ENCODE measurements at regions not wholly inside any gene's neighbourhood (a gene's known extent, or its start where the extent isn't known, plus 50 kb on each side); places are given as distances from the start of the nearest gene placed in this dataset.

- no peak overlapping the region for H3K4ac ChIP-seq (ENCODE audit: low read depth, low read length)
- H2BK20ac ChIP-seq (ENCODE audit: low read depth, low read length) = no peak overlapping the region
- WGBS, 2 experiments (ENCODE audit: extremely low coverage in 2 of 2, insufficient read length in 1 of 2) = no CpG with 5 or more reads among the region's 1 CpG
- no peak overlapping the region for H3K14ac ChIP-seq (replicated peaks; ENCODE audit: low read depth, low read length)
- DNase-seq (no peak), ATAC-seq (ENCODE audit: low read depth) (no peak)
- H3K36me3 ChIP-seq (ENCODE audit: control insufficient read depth, insufficient read depth, low read length) = no peaks in the 10 kb centered on the region
- no peak overlapping the region for H3K27ac ChIP-seq (ENCODE audit: insufficient read depth, low read length)
- no peak overlapping the region for H3K4me2 ChIP-seq (ENCODE audit: low read depth, low read length)
- H3K56ac ChIP-seq (ENCODE audit: extremely low read depth, insufficient read depth, low read length) = no peak overlapping the region
- ChIA-PET POLR2A (ENCODE audit: unreplicated experiment) (no interaction called here), CTCF (interaction anchor here (4.4 kb wide), 1 partner anchor 8 kb away, joined by 24 read pairs; no protein-coding TSS in a partner anchor)
- in situ Hi-C loops (cut with MboI; ENCODE audit: low sequenced_read_pairs) = loop anchor here (5.0 to 25.0 kb wide), 2 partner anchors 633 to 888 kb away; no protein-coding TSS in a partner anchor
- H4K5ac ChIP-seq (ENCODE audit: low read depth, low read length) = no peak overlapping the region
- dilution Hi-C loops (cut with HindIII; ENCODE audit: low sequenced_read_pairs, unreplicated experiment) = no loop called here
- H2BK120ac ChIP-seq (ENCODE audit: low read depth, low read length) = no peak overlapping the region
- no peak overlapping the region for H2AK5ac ChIP-seq (ENCODE audit: low read depth, low read length)
- no peak overlapping the region for H4K91ac ChIP-seq (ENCODE audit: insufficient read depth, low read depth, low read length)
- peaks cover 6% of the 10 kb centered on the region for H3K4me1 ChIP-seq (ENCODE audit: control insufficient read depth, insufficient read depth, low read length)
- no peaks in the 10 kb centered on the region for H4K20me1 ChIP-seq (ENCODE audit: insufficient read depth, low read length)
- peaks cover 2% of the 10 kb centered on the region; the same call in 1 of the 2 replicates for H3K9me3 ChIP-seq (ENCODE audit: control insufficient read depth, insufficient read depth, low read length)
- TF ChIP-seq RAD21 (IDR thresholded peaks at IDR 0.05; ENCODE audit: low read length) (no peak), CTCF (conservative IDR thresholded peaks at IDR 0.05; ENCODE audit: low read depth, low read length) (no peak), MAZ (IDR thresholded peaks at IDR 0.05; ENCODE audit: borderline replicate concordance, low read depth, low read length) (no peak), ELK1 (IDR thresholded peaks at IDR 0.05; ENCODE audit: borderline replicate concordance, low read depth, low read length) (no peak), USF2 (IDR thresholded peaks at IDR 0.05; ENCODE audit: low read depth, low read length) (no peak), RCOR1 (IDR thresholded peaks at IDR 0.05; ENCODE audit: insufficient replicate concordance, low read length) (no peak), POLR2A (IDR thresholded peaks at IDR 0.05; ENCODE audit: low read depth, low read length) (no peak), BHLHE40 (IDR thresholded peaks at IDR 0.05; ENCODE audit: low read depth, low read length) (no peak), MAFK (IDR thresholded peaks at IDR 0.05; ENCODE audit: low read depth, low read length) (no peak), NFE2L2 (IDR thresholded peaks at IDR 0.05; ENCODE audit: low read depth, low read length) (no peak), MXI1 (IDR thresholded peaks at IDR 0.05; ENCODE audit: borderline replicate concordance, low read depth, low read length) (no peak), CEBPB (IDR thresholded peaks at IDR 0.05; ENCODE audit: low read depth, low read length) (no peak)
- intact Hi-C loops (cut with micrococcal nuclease) = loop anchor here (5.0 kb wide), 1 partner anchor 518 kb away; the partner anchor contains the start of gene XPR1
- H2AFZ ChIP-seq (replicated peaks; ENCODE audit: low read length, poor library complexity) = no peak overlapping the region
- no peaks in the 10 kb centered on the region for H3K27me3 ChIP-seq (ENCODE audit: control insufficient read depth, insufficient read depth, low read length)
- no peak overlapping the region for H3K9ac ChIP-seq (ENCODE audit: low read depth, low read length)
- H3K18ac ChIP-seq (ENCODE audit: low read depth, low read length) = no peak overlapping the region
- H3K79me1 ChIP-seq (ENCODE audit: low read depth in 1 of 2, low read length in 2 of 2) = no peaks in the 10 kb centered on the region
- H3K23ac ChIP-seq (ENCODE audit: low read depth, low read length) = no peak overlapping the region
- no peak overlapping the region for H2AK9ac ChIP-seq (replicated peaks; ENCODE audit: low read depth, low read length, poor library complexity)
- no peak overlapping the region for H4K8ac ChIP-seq (ENCODE audit: low read depth in 2 of 2, low read length in 2 of 2)
- no peak overlapping the region for H2BK5ac ChIP-seq (ENCODE audit: low read depth, low read length, poor library complexity, severe bottlenecking)
- no peak overlapping the region for H3K4me3 ChIP-seq (ENCODE audit: insufficient read depth, low read depth, low read length)
- H3K9me1 ChIP-seq (ENCODE audit: insufficient read depth, low read length) = peaks cover 5% of the 10 kb centered on the region; the same call in 1 of the 2 replicates
- H2BK15ac ChIP-seq (ENCODE audit: low read depth, low read length) = no peak overlapping the region
- no TSS peak for BruUV-seq (replicated peaks)
These were observed 61.8 kb downstream of the IER5 start for GRCh38 chr1:181150273-181150672.

Data from IMR-90 (cell line).